Body of pancreas (tissue), 4 donors: ENCODE measurements at regions not wholly inside any gene's neighbourhood (a gene's known extent, or its start where the extent isn't known, plus 50 kb on each side); places are given as distances from the start of the nearest gene placed in this dataset.

Source experiments
- POLR2A ChIP-seq, 3 donors: fragments of 450-650 bp; IDR thresholded peaks; one replicate each; pipeline ENCODE4 v1.6.1; 2016; ENCODE audit warnings: antibody characterized with exemption in 3 of 3, mild to moderate bottlenecking in 2 of 3
- TF ChIP-seq, protein P1 (sequence below), 7 experiments: fragments of 450-650 bp in 4 of 7; fragments of 200-600 bp in 3 of 7; sonication (generic) in 3 of 7; IDR thresholded peaks; one replicate each; pipeline ENCODE4 v1.5.1; 2016 to 2019; ENCODE audit warnings: antibody characterized with exemption in 7 of 7

DNA sequence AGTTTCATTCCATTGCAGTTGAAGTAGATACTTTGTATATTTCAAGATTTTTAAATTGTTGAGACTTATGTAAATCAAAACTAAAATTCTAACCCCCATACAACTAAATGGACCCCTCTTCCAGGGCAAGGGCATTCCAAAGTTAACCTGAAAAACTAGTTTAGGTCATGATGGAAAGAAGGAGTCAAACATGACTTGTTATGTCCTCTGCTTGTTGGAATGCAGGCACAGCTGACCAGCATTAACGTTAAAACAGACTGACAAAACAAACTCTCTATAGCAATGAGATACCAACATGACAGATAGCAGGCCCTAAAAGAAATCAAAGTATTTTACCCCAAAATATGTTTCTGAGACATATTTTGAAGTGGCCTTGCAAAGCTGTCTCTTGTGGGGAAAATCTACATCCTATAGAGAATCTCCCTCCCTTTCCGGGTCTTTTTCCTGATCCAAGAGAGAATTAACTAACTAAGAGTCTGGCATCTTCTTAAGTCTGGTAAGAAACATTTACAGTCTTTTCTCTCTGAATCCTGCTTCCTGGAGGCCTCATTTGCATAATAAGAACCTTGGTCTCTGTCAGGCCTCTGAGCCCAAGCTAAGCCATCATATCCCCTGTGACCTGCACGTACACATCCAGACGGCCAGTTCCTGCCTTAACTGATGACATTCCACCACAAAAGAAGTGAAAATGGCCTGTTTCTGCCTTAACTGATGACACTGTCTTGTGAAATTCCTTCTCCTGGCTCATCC, 124.3 kb upstream of the ATXN1 start:
- TF ChIP-seq POLR2A (IDR thresholded peaks at IDR 0.05), result no peak
- TF ChIP-seq, protein P1, sequence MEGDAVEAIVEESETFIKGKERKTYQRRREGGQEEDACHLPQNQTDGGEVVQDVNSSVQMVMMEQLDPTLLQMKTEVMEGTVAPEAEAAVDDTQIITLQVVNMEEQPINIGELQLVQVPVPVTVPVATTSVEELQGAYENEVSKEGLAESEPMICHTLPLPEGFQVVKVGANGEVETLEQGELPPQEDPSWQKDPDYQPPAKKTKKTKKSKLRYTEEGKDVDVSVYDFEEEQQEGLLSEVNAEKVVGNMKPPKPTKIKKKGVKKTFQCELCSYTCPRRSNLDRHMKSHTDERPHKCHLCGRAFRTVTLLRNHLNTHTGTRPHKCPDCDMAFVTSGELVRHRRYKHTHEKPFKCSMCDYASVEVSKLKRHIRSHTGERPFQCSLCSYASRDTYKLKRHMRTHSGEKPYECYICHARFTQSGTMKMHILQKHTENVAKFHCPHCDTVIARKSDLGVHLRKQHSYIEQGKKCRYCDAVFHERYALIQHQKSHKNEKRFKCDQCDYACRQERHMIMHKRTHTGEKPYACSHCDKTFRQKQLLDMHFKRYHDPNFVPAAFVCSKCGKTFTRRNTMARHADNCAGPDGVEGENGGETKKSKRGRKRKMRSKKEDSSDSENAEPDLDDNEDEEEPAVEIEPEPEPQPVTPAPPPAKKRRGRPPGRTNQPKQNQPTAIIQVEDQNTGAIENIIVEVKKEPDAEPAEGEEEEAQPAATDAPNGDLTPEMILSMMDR (IDR thresholded peaks at IDR 0.05), result no peak
